HCT116 (cell line): ENCODE measurements at regions not wholly inside any gene's neighbourhood (a gene's known extent, or its start where the extent isn't known, plus 50 kb on each side); places are given as distances from the start of the nearest gene placed in this dataset.

Experiments
- ATAC-seq: fragments of 200-7000 bp; cut with Tn5 transposase; 2 replicates; pipeline ENCODE4 v1.9.1; 2020; ENCODE audit warnings: mild to moderate bottlenecking, moderate library complexity
- BruUV-seq: library from RNA; stranded (reverse); fragments of 400-500 nt; replicated peaks from 2 replicates; lab custom pipeline; 2021; lab: Mats Ljungman, UMichigan
- CTCF ChIA-PET: fragments of 300-600 bp; sonication (Branson Sonifier 250); formaldehyde crosslinking; loops from one replicate; lab custom pipeline; 2021; ENCODE audit warnings: antibody characterized with exemption; lab: Charles Lee
- POLR2A ChIA-PET: fragments of 300-600, 350-600 bp; sonication (Branson Sonifier 250); formaldehyde crosslinking; loops from one replicate; lab custom pipeline; 2021; ENCODE audit warnings: antibody characterized with exemption; lab: Charles Lee
- RAD21 ChIA-PET, 2 experiments: fragments of 300-600 bp; sonication (Branson Sonifier 250); formaldehyde crosslinking; loops; one replicate each; lab custom pipeline; 2023; ENCODE audit warnings: low total read pairs in 2 of 2; ENCODE audit not compliant: uncharacterized antibody in 2 of 2, unreplicated experiment in 2 of 2, low non-redundant PET in 1 of 2; lab: Charles Lee
- DNase-seq: peaks from one replicate; pipeline ENCODE4 v3.0.0-alpha.2; 2010; ENCODE audit warnings: low read depth, low spot score
- H2AFZ ChIP-seq: fragments of 200-600 bp; shearing (Covaris generic), sonication (generic); 2 replicates; pipeline ENCODE4 v1.6.1; 2017; ENCODE audit warnings: low read depth, mixed run types, mixed read lengths, antibody characterized with exemption, low read length; ENCODE audit not compliant: poor library complexity, severe bottlenecking
- H3K27ac ChIP-seq: 2 replicates; pipeline ENCODE4 v1.5.1; 2012; ENCODE audit warnings: low read depth, low read length
- H3K27me3 ChIP-seq: fragments of 200-600 bp; sonication (generic); 2 replicates; pipeline ENCODE4 v1.6.1; 2016; ENCODE audit warnings: mixed run types, low read length, mixed read lengths; ENCODE audit not compliant: insufficient read depth
- H3K36me3 ChIP-seq, 2 experiments: fragments of 200-500 bp in 1 of 2; fragments of 200-600 bp in 1 of 2; sonication (Bioruptor generic) in 1 of 2; sonication (generic) in 1 of 2; 2 replicates each; pipeline versions ENCODE4 v1.5.1 to v1.6.1; 2014 to 2016; ENCODE audit warnings: low read length in 2 of 2, inconsistent platforms in 1 of 2, mixed read lengths in 1 of 2, mixed run types in 1 of 2; ENCODE audit not compliant: insufficient read depth in 2 of 2, control insufficient read depth in 1 of 2
- H3K4me1 ChIP-seq, 2 experiments: fragments of 200-600 bp in 1 of 2; sonication (generic) in 1 of 2; 2 replicates each; pipeline versions ENCODE4 v1.5.1 to v1.6.1; 2012 to 2017; ENCODE audit warnings: low read length in 2 of 2, inconsistent platforms in 1 of 2, mild to moderate bottlenecking in 1 of 2, mixed read lengths in 1 of 2, mixed run types in 1 of 2, moderate library complexity in 1 of 2; ENCODE audit not compliant: insufficient read depth in 2 of 2, control insufficient read depth in 1 of 2
- H3K4me2 ChIP-seq: fragments of 200-600 bp; sonication (generic); 2 replicates; pipeline ENCODE4 v1.6.1; 2017; ENCODE audit warnings: mixed run types, low read length, mixed read lengths
- H3K4me3 ChIP-seq, 2 experiments: fragments of 200-600 bp in 1 of 2; sonication (generic) in 1 of 2; replicated peaks in 1 of 2; 2 replicates each; pipeline ENCODE4 v1.5.1; 2011 to 2016; ENCODE audit warnings: low read length in 2 of 2, control low read depth in 1 of 2, low read depth in 1 of 2, mild to moderate bottlenecking in 1 of 2, mixed read lengths in 1 of 2, mixed run types in 1 of 2
- H3K79me2 ChIP-seq: fragments of 200-600 bp; sonication (generic); 2 replicates; pipeline ENCODE4 v1.6.1; 2017; ENCODE audit warnings: mild to moderate bottlenecking, mixed run types, low read length, moderate library complexity, mixed read lengths; ENCODE audit not compliant: insufficient read depth
- H3K9ac ChIP-seq: fragments of 200-600 bp; sonication (generic); 2 replicates; pipeline ENCODE4 v1.6.1; 2016; ENCODE audit warnings: low read length, mixed read lengths
- H3K9me2 ChIP-seq: fragments of 200-600 bp; sonication (generic), shearing (Covaris generic); 2 replicates; pipeline ENCODE4 v1.6.1; 2017; ENCODE audit warnings: mixed run types, mild to moderate bottlenecking, moderate library complexity; ENCODE audit not compliant: insufficient read depth
- H3K9me3 ChIP-seq, 2 experiments: fragments of 200-500 bp in 1 of 2; fragments of 200-600 bp in 1 of 2; sonication (Bioruptor generic) in 1 of 2; sonication (generic) in 1 of 2; 2 replicates each; pipeline ENCODE4 v1.6.1; 2014 to 2017; ENCODE audit warnings: low read length in 2 of 2, mixed read lengths in 2 of 2, inconsistent platforms in 1 of 2, low read depth in 1 of 2, mild to moderate bottlenecking in 1 of 2, mixed run types in 1 of 2, moderate library complexity in 1 of 2; ENCODE audit not compliant: control insufficient read depth in 1 of 2, insufficient read depth in 1 of 2
- H4K20me1 ChIP-seq: fragments of 200-600 bp; sonication (generic), shearing (Covaris generic); 2 replicates; pipeline ENCODE4 v1.6.1; 2017; ENCODE audit warnings: mixed run types, mild to moderate bottlenecking, moderate library complexity; ENCODE audit not compliant: insufficient read depth
- CBX3 ChIP-seq: IDR thresholded peaks from 2 replicates; pipeline ENCODE4 v1.6.1; 2012; ENCODE audit warnings: low read depth
- CEBPB ChIP-seq: IDR thresholded peaks from 2 replicates; pipeline ENCODE4 v1.6.1; 2012; ENCODE audit warnings: low read depth
- EGR1 ChIP-seq: IDR thresholded peaks from 2 replicates; pipeline ENCODE4 v1.6.1; 2012; ENCODE audit warnings: low read depth
- POLR2A ChIP-seq: IDR thresholded peaks from 2 replicates; pipeline ENCODE4 v1.7.0; 2011; ENCODE audit warnings: borderline replicate concordance; ENCODE audit not compliant: insufficient read depth, insufficient read length; ENCODE audit errors: extremely low read depth
- POLR2AphosphoS5 ChIP-seq: IDR thresholded peaks from 2 replicates; pipeline ENCODE4 v1.6.1; 2011; ENCODE audit warnings: mild to moderate bottlenecking, low read depth, low read length, moderate library complexity
- RAD21 ChIP-seq: IDR thresholded peaks from 2 replicates; pipeline ENCODE4 v1.6.1; 2012; ENCODE audit warnings: low read depth, mild to moderate bottlenecking
- SIN3A ChIP-seq: IDR thresholded peaks from 2 replicates; pipeline ENCODE4 v1.6.1; 2012; ENCODE audit warnings: low read depth
- SP1 ChIP-seq: IDR thresholded peaks from 2 replicates; pipeline ENCODE4 v1.6.1; 2012; ENCODE audit warnings: low read depth
- TCF7L2 ChIP-seq: IDR thresholded peaks from 2 replicates; pipeline ENCODE4 v1.7.0; 2011; ENCODE audit warnings: borderline replicate concordance, inconsistent platforms; ENCODE audit not compliant: insufficient read depth, insufficient read length; ENCODE audit errors: extremely low read depth
- ZNF274 ChIP-seq: fragments of 200-500 bp; sonication (Bioruptor generic); IDR thresholded peaks from 2 replicates; pipeline ENCODE4 v1.6.1; 2014; ENCODE audit warnings: mild to moderate bottlenecking, low read depth, low read length, inconsistent platforms
- intact Hi-C: fragments of 100-400 bp; cut with micrococcal nuclease; formaldehyde crosslinking; loops from 2 replicates; pipeline ENCODE4 v1.10.0; 2022
- TF ChIP-seq, protein P1 (sequence below): IDR thresholded peaks from 2 replicates; pipeline ENCODE4 v1.6.1; 2012
- TF ChIP-seq, protein P2 (sequence below): IDR thresholded peaks from 2 replicates; pipeline ENCODE4 v1.6.1; 2012; ENCODE audit warnings: low read depth
- TF ChIP-seq, protein P3 (sequence below), 3 experiments: fragments of 200-600 bp in 1 of 3; sonication (generic) in 1 of 3; IDR thresholded peaks in 2 of 3; conservative IDR thresholded peaks in 1 of 3; 2 replicates each; pipeline ENCODE4 v1.5.1; 2012 to 2017; ENCODE audit warnings: low read depth in 2 of 3, low read length in 2 of 3, antibody characterized with exemption in 1 of 3, borderline replicate concordance in 1 of 3, control low read depth in 1 of 3, mild to moderate bottlenecking in 1 of 3, mixed read lengths in 1 of 3, mixed run types in 1 of 3, moderate library complexity in 1 of 3; ENCODE audit not compliant: insufficient read depth in 1 of 3
- TF ChIP-seq, protein P4 (sequence below): IDR thresholded peaks from 2 replicates; pipeline ENCODE4 v1.6.1; 2011; ENCODE audit warnings: mild to moderate bottlenecking, low read length, moderate library complexity; ENCODE audit not compliant: insufficient replicate concordance; ENCODE audit errors: extremely low read depth
- TF ChIP-seq, protein P5 (sequence below): IDR thresholded peaks from 2 replicates; pipeline ENCODE4 v1.6.1; 2012

DNA sequence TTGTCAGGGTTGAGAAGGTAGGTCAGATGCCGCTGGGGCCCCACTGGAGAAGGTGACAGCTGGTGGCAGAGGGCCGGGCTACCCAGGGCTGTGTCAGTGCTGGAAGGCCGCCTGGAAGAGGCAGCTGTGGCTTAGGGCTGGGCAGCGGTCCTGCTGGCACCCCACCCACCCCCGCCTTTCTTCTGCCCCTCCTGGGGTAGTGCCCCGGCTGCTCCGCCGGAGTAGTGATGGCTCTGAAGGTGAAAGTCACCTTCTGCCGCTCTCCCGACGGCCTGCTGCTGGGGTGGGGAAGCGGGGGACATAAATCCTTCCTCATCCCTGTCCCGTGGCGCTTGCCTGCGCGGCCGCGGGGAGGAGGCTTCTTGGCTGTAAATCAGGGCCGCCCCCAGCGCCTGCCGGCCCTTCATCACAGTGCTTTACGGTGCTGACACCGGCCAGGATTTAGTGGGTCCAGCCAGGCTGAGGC, 332.2 kb downstream of the DYSF start:
- H3K4me2 ChIP-seq = peak overlapping the region; percentile 73
- DNase-seq (no peak), ATAC-seq (no peak; the same call in 1 of the 2 replicates)
- no peaks in the 10 kb centered on the region for H3K9me2 ChIP-seq
- peaks cover 12 to 33% of the 10 kb centered on the region in 2 experiments for H3K4me1 ChIP-seq
- TF ChIP-seq SIN3A = no peak
- TF ChIP-seq CEBPB = no peak
- TF ChIP-seq TCF7L2 = no peak
- no peak for TF ChIP-seq POLR2A
- no peak for TF ChIP-seq EGR1
- no peak for TF ChIP-seq POLR2AphosphoS5
- TF ChIP-seq, protein P1, sequence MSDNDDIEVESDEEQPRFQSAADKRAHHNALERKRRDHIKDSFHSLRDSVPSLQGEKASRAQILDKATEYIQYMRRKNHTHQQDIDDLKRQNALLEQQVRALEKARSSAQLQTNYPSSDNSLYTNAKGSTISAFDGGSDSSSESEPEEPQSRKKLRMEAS = no peak
- no peak for TF ChIP-seq SP1
- TF ChIP-seq RAD21 = no peak
- no peak for TF ChIP-seq ZNF274
- no peak for TF ChIP-seq CBX3
- TF ChIP-seq, protein P2, sequence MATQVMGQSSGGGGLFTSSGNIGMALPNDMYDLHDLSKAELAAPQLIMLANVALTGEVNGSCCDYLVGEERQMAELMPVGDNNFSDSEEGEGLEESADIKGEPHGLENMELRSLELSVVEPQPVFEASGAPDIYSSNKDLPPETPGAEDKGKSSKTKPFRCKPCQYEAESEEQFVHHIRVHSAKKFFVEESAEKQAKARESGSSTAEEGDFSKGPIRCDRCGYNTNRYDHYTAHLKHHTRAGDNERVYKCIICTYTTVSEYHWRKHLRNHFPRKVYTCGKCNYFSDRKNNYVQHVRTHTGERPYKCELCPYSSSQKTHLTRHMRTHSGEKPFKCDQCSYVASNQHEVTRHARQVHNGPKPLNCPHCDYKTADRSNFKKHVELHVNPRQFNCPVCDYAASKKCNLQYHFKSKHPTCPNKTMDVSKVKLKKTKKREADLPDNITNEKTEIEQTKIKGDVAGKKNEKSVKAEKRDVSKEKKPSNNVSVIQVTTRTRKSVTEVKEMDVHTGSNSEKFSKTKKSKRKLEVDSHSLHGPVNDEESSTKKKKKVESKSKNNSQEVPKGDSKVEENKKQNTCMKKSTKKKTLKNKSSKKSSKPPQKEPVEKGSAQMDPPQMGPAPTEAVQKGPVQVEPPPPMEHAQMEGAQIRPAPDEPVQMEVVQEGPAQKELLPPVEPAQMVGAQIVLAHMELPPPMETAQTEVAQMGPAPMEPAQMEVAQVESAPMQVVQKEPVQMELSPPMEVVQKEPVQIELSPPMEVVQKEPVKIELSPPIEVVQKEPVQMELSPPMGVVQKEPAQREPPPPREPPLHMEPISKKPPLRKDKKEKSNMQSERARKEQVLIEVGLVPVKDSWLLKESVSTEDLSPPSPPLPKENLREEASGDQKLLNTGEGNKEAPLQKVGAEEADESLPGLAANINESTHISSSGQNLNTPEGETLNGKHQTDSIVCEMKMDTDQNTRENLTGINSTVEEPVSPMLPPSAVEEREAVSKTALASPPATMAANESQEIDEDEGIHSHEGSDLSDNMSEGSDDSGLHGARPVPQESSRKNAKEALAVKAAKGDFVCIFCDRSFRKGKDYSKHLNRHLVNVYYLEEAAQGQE = no peak
- TF ChIP-seq, protein P3, sequence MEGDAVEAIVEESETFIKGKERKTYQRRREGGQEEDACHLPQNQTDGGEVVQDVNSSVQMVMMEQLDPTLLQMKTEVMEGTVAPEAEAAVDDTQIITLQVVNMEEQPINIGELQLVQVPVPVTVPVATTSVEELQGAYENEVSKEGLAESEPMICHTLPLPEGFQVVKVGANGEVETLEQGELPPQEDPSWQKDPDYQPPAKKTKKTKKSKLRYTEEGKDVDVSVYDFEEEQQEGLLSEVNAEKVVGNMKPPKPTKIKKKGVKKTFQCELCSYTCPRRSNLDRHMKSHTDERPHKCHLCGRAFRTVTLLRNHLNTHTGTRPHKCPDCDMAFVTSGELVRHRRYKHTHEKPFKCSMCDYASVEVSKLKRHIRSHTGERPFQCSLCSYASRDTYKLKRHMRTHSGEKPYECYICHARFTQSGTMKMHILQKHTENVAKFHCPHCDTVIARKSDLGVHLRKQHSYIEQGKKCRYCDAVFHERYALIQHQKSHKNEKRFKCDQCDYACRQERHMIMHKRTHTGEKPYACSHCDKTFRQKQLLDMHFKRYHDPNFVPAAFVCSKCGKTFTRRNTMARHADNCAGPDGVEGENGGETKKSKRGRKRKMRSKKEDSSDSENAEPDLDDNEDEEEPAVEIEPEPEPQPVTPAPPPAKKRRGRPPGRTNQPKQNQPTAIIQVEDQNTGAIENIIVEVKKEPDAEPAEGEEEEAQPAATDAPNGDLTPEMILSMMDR (IDR thresholded peaks at IDR 0.05 in 2 of 3, conservative IDR thresholded peaks at IDR 0.05 in 1 of 3; ENCODE audit: borderline replicate concordance in 1 of 3, insufficient read depth in 1 of 3, low read depth in 2 of 3, low read length in 2 of 3) = no peak
- TF ChIP-seq, protein P4, sequence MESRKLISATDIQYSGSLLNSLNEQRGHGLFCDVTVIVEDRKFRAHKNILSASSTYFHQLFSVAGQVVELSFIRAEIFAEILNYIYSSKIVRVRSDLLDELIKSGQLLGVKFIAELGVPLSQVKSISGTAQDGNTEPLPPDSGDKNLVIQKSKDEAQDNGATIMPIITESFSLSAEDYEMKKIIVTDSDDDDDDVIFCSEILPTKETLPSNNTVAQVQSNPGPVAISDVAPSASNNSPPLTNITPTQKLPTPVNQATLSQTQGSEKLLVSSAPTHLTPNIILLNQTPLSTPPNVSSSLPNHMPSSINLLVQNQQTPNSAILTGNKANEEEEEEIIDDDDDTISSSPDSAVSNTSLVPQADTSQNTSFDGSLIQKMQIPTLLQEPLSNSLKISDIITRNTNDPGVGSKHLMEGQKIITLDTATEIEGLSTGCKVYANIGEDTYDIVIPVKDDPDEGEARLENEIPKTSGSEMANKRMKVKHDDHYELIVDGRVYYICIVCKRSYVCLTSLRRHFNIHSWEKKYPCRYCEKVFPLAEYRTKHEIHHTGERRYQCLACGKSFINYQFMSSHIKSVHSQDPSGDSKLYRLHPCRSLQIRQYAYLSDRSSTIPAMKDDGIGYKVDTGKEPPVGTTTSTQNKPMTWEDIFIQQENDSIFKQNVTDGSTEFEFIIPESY = no peak
- TF ChIP-seq, protein P5, sequence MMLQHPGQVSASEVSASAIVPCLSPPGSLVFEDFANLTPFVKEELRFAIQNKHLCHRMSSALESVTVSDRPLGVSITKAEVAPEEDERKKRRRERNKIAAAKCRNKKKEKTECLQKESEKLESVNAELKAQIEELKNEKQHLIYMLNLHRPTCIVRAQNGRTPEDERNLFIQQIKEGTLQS = no peak
- ChIA-PET CTCF (interaction anchor here (1.2 to 2.1 kb wide), 3 partner anchors 11 to 365 kb away, joined by 3 to 14 read pairs (median 6); no protein-coding TSS in a partner anchor), POLR2A (no interaction called here), RAD21 (no interaction called here)
- no peaks in the 10 kb centered on the region for H3K79me2 ChIP-seq
- H3K27ac ChIP-seq = peak overlapping the region; percentile 9; the same call in 1 of the 2 replicates
- H3K36me3 ChIP-seq = no peaks in the 10 kb centered on the region
- no peaks in the 10 kb centered on the region for H3K9me3 ChIP-seq
- H2AFZ ChIP-seq = no peak overlapping the region
- intact Hi-C loops = no loop called here
- no TSS peak for BruUV-seq
- H3K9ac ChIP-seq = no peak overlapping the region
- H3K27me3 ChIP-seq = no peaks in the 10 kb centered on the region
- H4K20me1 ChIP-seq = no peaks in the 10 kb centered on the region
- H3K4me3 ChIP-seq = peak overlapping the region in 1 of 2 experiments; percentile 16; a peak in 1 of 4 replicates
